ENCODE measurements at regions not wholly inside any gene's neighbourhood (a gene's known extent, or its start where the extent isn't known, plus 50 kb on each side); places are given as distances from the start of the nearest gene placed in this dataset.

DNA sequence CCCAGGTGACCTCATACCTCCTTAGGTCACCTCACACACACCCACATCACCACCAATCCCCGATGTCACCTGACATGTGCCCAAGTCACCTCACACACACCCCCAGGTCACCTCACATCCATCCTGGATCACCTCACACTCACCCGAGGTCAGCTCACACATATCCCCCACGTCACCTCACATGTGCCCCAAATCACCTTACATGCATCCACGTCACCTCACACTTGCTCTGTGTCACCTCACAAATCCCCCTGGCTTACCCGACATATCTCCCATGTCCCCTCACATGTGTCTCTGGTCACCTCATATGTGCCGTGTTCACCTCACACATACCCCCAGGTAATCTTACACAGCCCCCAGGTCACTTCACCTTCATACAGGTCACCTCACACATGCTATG, 864.6 kb downstream of the TMEM121 start:
- TF ChIP-seq, protein P1, sequence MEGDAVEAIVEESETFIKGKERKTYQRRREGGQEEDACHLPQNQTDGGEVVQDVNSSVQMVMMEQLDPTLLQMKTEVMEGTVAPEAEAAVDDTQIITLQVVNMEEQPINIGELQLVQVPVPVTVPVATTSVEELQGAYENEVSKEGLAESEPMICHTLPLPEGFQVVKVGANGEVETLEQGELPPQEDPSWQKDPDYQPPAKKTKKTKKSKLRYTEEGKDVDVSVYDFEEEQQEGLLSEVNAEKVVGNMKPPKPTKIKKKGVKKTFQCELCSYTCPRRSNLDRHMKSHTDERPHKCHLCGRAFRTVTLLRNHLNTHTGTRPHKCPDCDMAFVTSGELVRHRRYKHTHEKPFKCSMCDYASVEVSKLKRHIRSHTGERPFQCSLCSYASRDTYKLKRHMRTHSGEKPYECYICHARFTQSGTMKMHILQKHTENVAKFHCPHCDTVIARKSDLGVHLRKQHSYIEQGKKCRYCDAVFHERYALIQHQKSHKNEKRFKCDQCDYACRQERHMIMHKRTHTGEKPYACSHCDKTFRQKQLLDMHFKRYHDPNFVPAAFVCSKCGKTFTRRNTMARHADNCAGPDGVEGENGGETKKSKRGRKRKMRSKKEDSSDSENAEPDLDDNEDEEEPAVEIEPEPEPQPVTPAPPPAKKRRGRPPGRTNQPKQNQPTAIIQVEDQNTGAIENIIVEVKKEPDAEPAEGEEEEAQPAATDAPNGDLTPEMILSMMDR (IDR thresholded peaks at IDR 0.05): no peak
- no peak for TF ChIP-seq POLR2A (IDR thresholded peaks at IDR 0.05)
